Gastrocnemius medialis (tissue), 4 donors: ENCODE measurements at regions not wholly inside any gene's neighbourhood (a gene's known extent, or its start where the extent isn't known, plus 50 kb on each side); places are given as distances from the start of the nearest gene placed in this dataset.

Experiments
- POLR2A ChIP-seq, 2 donors: fragments of 450-650 bp; IDR thresholded peaks; one replicate each; pipeline ENCODE4 v1.6.1; 2017; ENCODE audit warnings: antibody characterized with exemption in 2 of 2, mild to moderate bottlenecking in 2 of 2, moderate library complexity in 2 of 2
- TF ChIP-seq, protein P1 (sequence below), 5 experiments: fragments of 450-650 bp in 3 of 5; fragments of 200-600 bp in 2 of 5; sonication (generic) in 2 of 5; IDR thresholded peaks in 4 of 5; conservative IDR thresholded peaks in 1 of 5; 1 replicate in 4 of 5; 2 replicates in 1 of 5; pipeline ENCODE4 v1.5.1; 2016 to 2019; ENCODE audit warnings: antibody characterized with exemption in 5 of 5, mild to moderate bottlenecking in 3 of 5, moderate library complexity in 3 of 5

DNA sequence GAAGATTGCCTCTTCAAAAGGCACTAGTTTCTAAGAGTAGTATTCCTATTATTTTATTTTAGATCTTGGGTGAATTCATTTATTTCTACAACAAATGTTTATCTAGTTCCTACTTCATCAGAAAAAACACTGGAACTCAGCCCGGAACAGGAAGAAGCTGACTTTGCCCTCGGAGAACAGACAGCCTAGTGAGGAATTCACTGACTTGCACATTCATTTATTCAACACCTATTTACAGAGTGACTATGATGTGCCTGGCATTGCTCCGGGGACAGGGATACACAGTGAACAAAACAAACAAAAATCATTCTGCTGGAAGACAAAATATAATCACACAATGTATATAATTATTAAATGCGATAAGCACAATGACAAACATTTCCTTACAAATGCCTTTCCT lies 54.4 kb upstream of the SDK1 start:
- TF ChIP-seq, protein P1, sequence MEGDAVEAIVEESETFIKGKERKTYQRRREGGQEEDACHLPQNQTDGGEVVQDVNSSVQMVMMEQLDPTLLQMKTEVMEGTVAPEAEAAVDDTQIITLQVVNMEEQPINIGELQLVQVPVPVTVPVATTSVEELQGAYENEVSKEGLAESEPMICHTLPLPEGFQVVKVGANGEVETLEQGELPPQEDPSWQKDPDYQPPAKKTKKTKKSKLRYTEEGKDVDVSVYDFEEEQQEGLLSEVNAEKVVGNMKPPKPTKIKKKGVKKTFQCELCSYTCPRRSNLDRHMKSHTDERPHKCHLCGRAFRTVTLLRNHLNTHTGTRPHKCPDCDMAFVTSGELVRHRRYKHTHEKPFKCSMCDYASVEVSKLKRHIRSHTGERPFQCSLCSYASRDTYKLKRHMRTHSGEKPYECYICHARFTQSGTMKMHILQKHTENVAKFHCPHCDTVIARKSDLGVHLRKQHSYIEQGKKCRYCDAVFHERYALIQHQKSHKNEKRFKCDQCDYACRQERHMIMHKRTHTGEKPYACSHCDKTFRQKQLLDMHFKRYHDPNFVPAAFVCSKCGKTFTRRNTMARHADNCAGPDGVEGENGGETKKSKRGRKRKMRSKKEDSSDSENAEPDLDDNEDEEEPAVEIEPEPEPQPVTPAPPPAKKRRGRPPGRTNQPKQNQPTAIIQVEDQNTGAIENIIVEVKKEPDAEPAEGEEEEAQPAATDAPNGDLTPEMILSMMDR (IDR thresholded peaks at IDR 0.05 in 4 of 5, conservative IDR thresholded peaks at IDR 0.05 in 1 of 5): no peak
- no peak for TF ChIP-seq POLR2A (IDR thresholded peaks at IDR 0.05)
